ENCODE measurements at regions not wholly inside any gene's neighbourhood (a gene's known extent, or its start where the extent isn't known, plus 50 kb on each side); places are given as distances from the start of the nearest gene placed in this dataset.

- no peak overlapping the region for H3K4me3 Mint-ChIP-seq
- no peak for TF ChIP-seq ATF1 (CRISPR knock-in tag; IDR thresholded peaks at IDR 0.05)
- no peak for TF ChIP-seq NFATC4 (CRISPR knock-in tag; IDR thresholded peaks at IDR 0.05)
- ChIA-PET POLR2A (no interaction called here), CTCF (interaction anchor here (1.3 kb wide), 1 partner anchor 27 kb away, joined by 3 read pairs; no protein-coding TSS in a partner anchor)
- no peak overlapping the region for H3K27ac Mint-ChIP-seq
- no peak for ATAC-seq
- H3K9me3 Mint-ChIP-seq, result no peaks in the 10 kb centered on the region
- no peak for DNase-seq (ENCODE audit: low spot score)
- H3K4me1 Mint-ChIP-seq, result peaks cover 31% of the 10 kb centered on the region
- H3K27me3 Mint-ChIP-seq (ENCODE audit: low read depth), result no peaks in the 10 kb centered on the region; the same call in 1 of the 2 replicates
- no peaks in the 10 kb centered on the region for H3K36me3 Mint-ChIP-seq
Observed at GRCh38 chr1:47683401-47683800, 245.6 kb downstream of the FOXD2 start.

- DNase-seq (ENCODE audit: low spot score) (no peak), ATAC-seq (no peak)
- Mint-ChIP-seq H3K4me3 (no peak overlapping the region), H3K27me3 (ENCODE audit: low read depth) (no peaks in the 10 kb centered on the region; the same call in 1 of the 2 replicates), H3K27ac (no peak overlapping the region), H3K4me1 (peaks cover 35% of the 10 kb centered on the region), H3K36me3 (no peaks in the 10 kb centered on the region), H3K9me3 (no peaks in the 10 kb centered on the region)
- ChIA-PET POLR2A (no interaction called here), CTCF (interaction anchor here (0.9 to 1.5 kb wide), 3 partner anchors 19 to 252 kb away, joined by 3 to 9 read pairs (median 6); no protein-coding TSS in a partner anchor)
- TF ChIP-seq CBFB (CRISPR knock-in tag; IDR thresholded peaks at IDR 0.05; ENCODE audit: low read depth), result no peak
- no peak for TF ChIP-seq CTCF (IDR thresholded peaks at IDR 0.05)
- no peak for TF ChIP-seq ERG (CRISPR knock-in tag; IDR thresholded peaks at IDR 0.05)
- no peak for TF ChIP-seq CREB1 (CRISPR knock-in tag; IDR thresholded peaks at IDR 0.05)
- TF ChIP-seq KAT7 (CRISPR knock-in tag; IDR thresholded peaks at IDR 0.05; ENCODE audit: borderline replicate concordance), result no peak
- no peak for TF ChIP-seq TCF7 (CRISPR knock-in tag; IDR thresholded peaks at IDR 0.05; ENCODE audit: low read depth)
- TF ChIP-seq AFF4 (CRISPR knock-in tag; IDR thresholded peaks at IDR 0.05; ENCODE audit: borderline replicate concordance), result no peak
- no peak for TF ChIP-seq USF1 (CRISPR knock-in tag; IDR thresholded peaks at IDR 0.05)
- TF ChIP-seq ZNF138 (CRISPR knock-in tag; conservative IDR thresholded peaks at IDR 0.05), result no peak
- TF ChIP-seq HMGA2 (CRISPR knock-in tag; IDR thresholded peaks at IDR 0.05), result no peak
- no peak for TF ChIP-seq TEAD4 (CRISPR knock-in tag; IDR thresholded peaks at IDR 0.05)
- no peak for TF ChIP-seq ZMAT4 (CRISPR knock-in tag; IDR thresholded peaks at IDR 0.05)
- no peak for TF ChIP-seq ZNF232 (CRISPR knock-in tag; IDR thresholded peaks at IDR 0.05)
- TF ChIP-seq JAZF1 (CRISPR knock-in tag; IDR thresholded peaks at IDR 0.05), result no peak
- no peak for TF ChIP-seq FOXJ3 (CRISPR knock-in tag; IDR thresholded peaks at IDR 0.05; ENCODE audit: borderline replicate concordance)
- no peak for TF ChIP-seq ZSCAN18 (CRISPR knock-in tag; IDR thresholded peaks at IDR 0.05)
- no peak for TF ChIP-seq ZNF121 (CRISPR knock-in tag; IDR thresholded peaks at IDR 0.05)
- TF ChIP-seq EMX1 (CRISPR knock-in tag; IDR thresholded peaks at IDR 0.05), result no peak
- TF ChIP-seq ZNF532 (CRISPR knock-in tag; IDR thresholded peaks at IDR 0.05; ENCODE audit: borderline replicate concordance), result no peak
- TF ChIP-seq SMAD4 (CRISPR knock-in tag; IDR thresholded peaks at IDR 0.05), result no peak
Observed at GRCh38 chr1:47684518-47684917, 246.7 kb downstream of the FOXD2 start.

All from WTC11 (cell line).